DOHH2 (cell line): ENCODE measurements at regions not wholly inside any gene's neighbourhood (a gene's known extent, or its start where the extent isn't known, plus 50 kb on each side); places are given as distances from the start of the nearest gene placed in this dataset.

Experiments used
- H3F3A ChIP-seq: fragments of 200-600 bp; sonication (generic), shearing (Covaris generic); 2 replicates; pipeline ENCODE4 v1.6.0; 2016; ENCODE audit warnings: antibody characterized with exemption, mild to moderate bottlenecking; ENCODE audit not compliant: control insufficient read depth, insufficient read depth
- H3K27ac ChIP-seq: fragments of 200-600 bp; sonication (generic); 2 replicates; pipeline ENCODE4 v1.5.1; 2014; ENCODE audit warnings: low read depth, mild to moderate bottlenecking, low read length, moderate library complexity
- H3K27me3 ChIP-seq: fragments of 200-600 bp; sonication (generic); 2 replicates; pipeline ENCODE4 v1.6.1; 2014; ENCODE audit warnings: mild to moderate bottlenecking, low read length, mixed read lengths; ENCODE audit not compliant: control insufficient read depth
- H3K36me3 ChIP-seq: fragments of 200-600 bp; sonication (generic); 2 replicates; pipeline ENCODE4 v1.6.1; 2014; ENCODE audit warnings: mild to moderate bottlenecking, low read length, moderate library complexity, mixed read lengths; ENCODE audit not compliant: control insufficient read depth
- H3K4me1 ChIP-seq: fragments of 200-600 bp; sonication (generic); 2 replicates; pipeline ENCODE4 v1.6.1; 2014; ENCODE audit warnings: mild to moderate bottlenecking, low read length, mixed read lengths; ENCODE audit not compliant: control insufficient read depth
- H3K4me2 ChIP-seq: fragments of 200-600 bp; sonication (generic); 2 replicates; pipeline ENCODE4 v1.6.0; 2014; ENCODE audit warnings: mild to moderate bottlenecking, low read length, moderate library complexity
- H3K4me3 ChIP-seq: fragments of 200-600 bp; sonication (generic); 2 replicates; pipeline ENCODE4 v1.5.1; 2014; ENCODE audit warnings: mild to moderate bottlenecking, low read length, mixed read lengths
- H3K79me2 ChIP-seq: fragments of 200-600 bp; sonication (generic); 2 replicates; pipeline ENCODE4 v1.6.1; 2014; ENCODE audit warnings: mild to moderate bottlenecking, low read length, mixed read lengths; ENCODE audit not compliant: control insufficient read depth
- H3K9me2 ChIP-seq: fragments of 200-600 bp; sonication (generic); replicated peaks from 2 replicates; pipeline ENCODE4 v1.6.1; 2014; ENCODE audit warnings: mild to moderate bottlenecking, low read length, mixed read lengths; ENCODE audit not compliant: control insufficient read depth
- H3K9me3 ChIP-seq: fragments of 200-600 bp; sonication (generic); 2 replicates; pipeline ENCODE4 v1.6.1; 2014; ENCODE audit warnings: antibody characterized with exemption, low read length, mixed read lengths; ENCODE audit not compliant: control insufficient read depth, insufficient read depth
- H4K20me1 ChIP-seq: fragments of 200-600 bp; sonication (generic); 2 replicates; pipeline ENCODE4 v1.6.0; 2014; ENCODE audit warnings: low read depth, mild to moderate bottlenecking, antibody characterized with exemption, low read length, moderate library complexity; ENCODE audit not compliant: control insufficient read depth, insufficient read depth
- EZH2phosphoT487 ChIP-seq: fragments of 200-600 bp; sonication (generic); IDR thresholded peaks from 2 replicates; pipeline ENCODE4 v1.6.1; 2017; ENCODE audit warnings: borderline replicate concordance, mild to moderate bottlenecking, antibody characterized with exemption, low read length, moderate library complexity, mixed read lengths
- TF ChIP-seq, protein P1 (sequence below): fragments of 200-600 bp; sonication (generic); IDR thresholded peaks from one replicate; pipeline ENCODE4 v1.5.1; 2014; ENCODE audit warnings: antibody characterized with exemption, mild to moderate bottlenecking, low read depth, low read length; ENCODE audit not compliant: poor library complexity, severe bottlenecking

DNA sequence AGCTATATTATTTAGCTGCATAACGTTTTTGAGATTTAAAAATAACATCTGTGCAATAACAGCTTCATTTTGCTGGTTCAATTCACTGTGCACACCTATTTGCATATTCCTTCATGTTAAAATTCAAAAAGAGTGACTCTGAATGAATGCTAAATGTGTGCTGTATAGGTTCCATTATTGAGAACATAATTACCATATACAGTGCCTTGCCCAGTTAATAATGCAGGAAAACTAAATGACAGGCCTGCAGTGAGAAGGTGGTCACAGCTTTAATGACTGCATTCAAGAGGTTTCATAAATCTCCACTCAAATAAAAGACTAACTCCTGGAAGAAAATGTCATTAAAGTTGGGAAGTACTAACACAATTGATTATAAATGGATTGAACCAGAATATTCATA is 1183.2 kb upstream of the ADGRL3 start:
- Histone ChIP-seq H3K36me3 (no peaks in the 10 kb centered on the region), H3F3A (no peaks in the 10 kb centered on the region), H3K27ac (no peak overlapping the region), H3K4me2 (no peak overlapping the region), H3K79me2 (no peaks in the 10 kb centered on the region), H3K9me2 (no peaks in the 10 kb centered on the region), H3K4me1 (no peaks in the 10 kb centered on the region), H3K4me3 (no peak overlapping the region), H3K9me3 (no peaks in the 10 kb centered on the region), H4K20me1 (no peaks in the 10 kb centered on the region), H3K27me3 (no peaks in the 10 kb centered on the region)
- TF ChIP-seq, protein P1, sequence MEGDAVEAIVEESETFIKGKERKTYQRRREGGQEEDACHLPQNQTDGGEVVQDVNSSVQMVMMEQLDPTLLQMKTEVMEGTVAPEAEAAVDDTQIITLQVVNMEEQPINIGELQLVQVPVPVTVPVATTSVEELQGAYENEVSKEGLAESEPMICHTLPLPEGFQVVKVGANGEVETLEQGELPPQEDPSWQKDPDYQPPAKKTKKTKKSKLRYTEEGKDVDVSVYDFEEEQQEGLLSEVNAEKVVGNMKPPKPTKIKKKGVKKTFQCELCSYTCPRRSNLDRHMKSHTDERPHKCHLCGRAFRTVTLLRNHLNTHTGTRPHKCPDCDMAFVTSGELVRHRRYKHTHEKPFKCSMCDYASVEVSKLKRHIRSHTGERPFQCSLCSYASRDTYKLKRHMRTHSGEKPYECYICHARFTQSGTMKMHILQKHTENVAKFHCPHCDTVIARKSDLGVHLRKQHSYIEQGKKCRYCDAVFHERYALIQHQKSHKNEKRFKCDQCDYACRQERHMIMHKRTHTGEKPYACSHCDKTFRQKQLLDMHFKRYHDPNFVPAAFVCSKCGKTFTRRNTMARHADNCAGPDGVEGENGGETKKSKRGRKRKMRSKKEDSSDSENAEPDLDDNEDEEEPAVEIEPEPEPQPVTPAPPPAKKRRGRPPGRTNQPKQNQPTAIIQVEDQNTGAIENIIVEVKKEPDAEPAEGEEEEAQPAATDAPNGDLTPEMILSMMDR: no peak
- no peak for TF ChIP-seq EZH2phosphoT487

- Histone ChIP-seq H4K20me1 (no peaks in the 10 kb centered on the region), H3K9me3 (no peaks in the 10 kb centered on the region), H3K4me1 (no peaks in the 10 kb centered on the region), H3K4me2 (no peak overlapping the region), H3F3A (no peaks in the 10 kb centered on the region), H3K27me3 (no peaks in the 10 kb centered on the region), H3K36me3 (no peaks in the 10 kb centered on the region), H3K4me3 (no peak overlapping the region), H3K27ac (no peak overlapping the region), H3K79me2 (no peaks in the 10 kb centered on the region), H3K9me2 (no peaks in the 10 kb centered on the region)
- no peak for TF ChIP-seq EZH2phosphoT487
- TF ChIP-seq, protein P1: no peak
Observed at GRCh38 chr4:60019180-60019579, 1180.9 kb upstream of the ADGRL3 start.

GRCh38 chr4:60019946-60020345 is 1180.2 kb upstream of the ADGRL3 start:
- TF ChIP-seq, protein P1: no peak
- no peak for TF ChIP-seq EZH2phosphoT487
- H3K9me2 ChIP-seq: no peaks in the 10 kb centered on the region
- no peaks in the 10 kb centered on the region for H3K36me3 ChIP-seq
- no peaks in the 10 kb centered on the region for H3K79me2 ChIP-seq
- H3K9me3 ChIP-seq: no peaks in the 10 kb centered on the region
- H4K20me1 ChIP-seq: no peaks in the 10 kb centered on the region
- no peak overlapping the region for H3K4me3 ChIP-seq
- no peaks in the 10 kb centered on the region for H3K27me3 ChIP-seq
- H3K4me2 ChIP-seq: no peak overlapping the region
- no peaks in the 10 kb centered on the region for H3F3A ChIP-seq
- H3K4me1 ChIP-seq: no peaks in the 10 kb centered on the region
- H3K27ac ChIP-seq: no peak overlapping the region

DNA sequence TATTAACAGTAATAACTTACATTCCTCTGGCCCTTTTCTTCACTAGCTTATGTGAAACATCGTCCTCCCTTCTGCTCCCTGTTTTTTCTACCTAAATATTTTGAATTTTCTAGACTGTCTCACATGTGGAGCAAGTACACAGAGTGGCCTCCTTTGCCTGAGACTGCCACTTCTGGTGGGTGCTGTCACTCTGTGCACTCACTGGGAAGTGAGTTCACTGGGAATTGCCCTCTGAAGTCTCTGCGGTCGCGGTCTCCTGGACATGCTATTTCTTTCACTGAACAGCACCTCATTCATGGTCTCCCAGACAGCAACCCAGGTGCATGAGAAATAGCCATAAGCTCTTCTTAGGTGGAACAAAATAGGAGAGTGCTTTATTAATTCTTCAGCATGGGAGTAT is 1179.7 kb upstream of the ADGRL3 start:
- no peaks in the 10 kb centered on the region for H4K20me1 ChIP-seq
- H3K79me2 ChIP-seq: no peaks in the 10 kb centered on the region
- no peak overlapping the region for H3K4me2 ChIP-seq
- TF ChIP-seq EZH2phosphoT487: no peak
- TF ChIP-seq, protein P1: no peak
- no peaks in the 10 kb centered on the region for H3K9me2 ChIP-seq
- no peaks in the 10 kb centered on the region for H3K9me3 ChIP-seq
- no peaks in the 10 kb centered on the region for H3K4me1 ChIP-seq
- no peak overlapping the region for H3K27ac ChIP-seq
- H3K4me3 ChIP-seq: no peak overlapping the region
- H3F3A ChIP-seq: no peaks in the 10 kb centered on the region
- H3K36me3 ChIP-seq: no peaks in the 10 kb centered on the region
- no peaks in the 10 kb centered on the region for H3K27me3 ChIP-seq
